Esophagus muscularis mucosa (tissue), 4 donors: ENCODE measurements at regions not wholly inside any gene's neighbourhood (a gene's known extent, or its start where the extent isn't known, plus 50 kb on each side); places are given as distances from the start of the nearest gene placed in this dataset.

ENCODE experiments used
- DNase-seq: peaks from one replicate; pipeline ENCODE4 v3.0.0-alpha.2; 2017; ENCODE audit errors: extremely low spot score
- H3K27ac ChIP-seq, 4 donors: fragments of 200-600 bp; sonication (generic); replicated peaks in 1 of 4; 1 replicate in 3 of 4; 2 replicates in 1 of 4; pipeline ENCODE4 v1.5.1; 2016 to 2019; ENCODE audit warnings: mild to moderate bottlenecking in 1 of 4
- H3K27me3 ChIP-seq, 4 donors: fragments of 200-600 bp; sonication (generic); one replicate each; pipeline versions ENCODE4 v1.5.1 to v1.6.0; 2016 to 2019
- H3K36me3 ChIP-seq, 4 donors: fragments of 200-600 bp; sonication (generic); one replicate each; pipeline ENCODE4 v1.5.1; 2016 to 2019
- H3K4me1 ChIP-seq, 4 donors: fragments of 200-600 bp; sonication (generic); one replicate each; pipeline ENCODE4 v1.5.1; 2016 to 2019
- H3K4me3 ChIP-seq, 4 donors: fragments of 200-600 bp; sonication (generic); 1 replicate in 2 of 4; 2 replicates in 2 of 4; pipeline ENCODE4 v1.5.1; 2016 to 2019; ENCODE audit warnings: mild to moderate bottlenecking in 4 of 4, moderate library complexity in 1 of 4
- H3K9me3 ChIP-seq, 4 donors: fragments of 200-600 bp; sonication (generic); 1 replicate in 3 of 4; 2 replicates in 1 of 4; pipeline ENCODE4 v1.5.1; 2016 to 2019
- CTCF ChIP-seq, 3 experiments: fragments of 200-600 bp in 2 of 3; fragments of 450-650 bp in 1 of 3; sonication (generic) in 2 of 3; IDR thresholded peaks; one replicate each; pipeline ENCODE4 v1.5.1; 2017 to 2019; ENCODE audit warnings: antibody characterized with exemption in 3 of 3, mild to moderate bottlenecking in 2 of 3, moderate library complexity in 1 of 3
- EP300 ChIP-seq: sonication (generic); formaldehyde crosslinking; IDR thresholded peaks from one replicate; pipeline ENCODE4 v1.6.1; 2017; ENCODE audit warnings: antibody characterized with exemption
- POLR2A ChIP-seq: fragments of 450-650 bp; IDR thresholded peaks from one replicate; pipeline ENCODE4 v1.6.1; 2017; ENCODE audit warnings: antibody characterized with exemption, moderate library complexity, mild to moderate bottlenecking, low read depth
- POLR2AphosphoS5 ChIP-seq, 2 donors: sonication (generic); formaldehyde crosslinking; IDR thresholded peaks; one replicate each; pipeline ENCODE4 v1.6.1; 2017; ENCODE audit warnings: antibody characterized with exemption in 2 of 2
- WGBS: methylation state at CpG from one replicate; pipeline ENCODE4 v1.1.5; 2018; 5-methylcytosine and 5-hydroxymethylcytosine counted together
- intact Hi-C: fragments of 100-400 bp; cut with DNase I; formaldehyde crosslinking; loops from one replicate; pipeline ENCODE4 v1.15.1; 2023

- H3K9me3 ChIP-seq = no peaks in the 10 kb centered on the region
- DNase-seq = no peak
- no peaks in the 10 kb centered on the region for H3K27me3 ChIP-seq
- H3K4me1 ChIP-seq = no peaks in the 10 kb centered on the region
- H3K27ac ChIP-seq = no peak overlapping the region
- no peak overlapping the region for H3K4me3 ChIP-seq
- no peaks in the 10 kb centered on the region for H3K36me3 ChIP-seq
- TF ChIP-seq POLR2AphosphoS5 (IDR thresholded peaks at IDR 0.05) (no peak), POLR2A (no peak), EP300 (no peak), CTCF (IDR thresholded peaks at IDR 0.05) (no peak)
- intact Hi-C loops = no loop called here
- WGBS = 87% methylated on average over 9 of the region's 9 CpGs
Observed at GRCh38 chr5:173733425-173733824, 117.0 kb upstream of the BOD1 start.

- H3K9me3 ChIP-seq = no peaks in the 10 kb centered on the region
- no peak overlapping the region for H3K4me3 ChIP-seq
- WGBS = 77% methylated on average over 9 of the region's 18 CpGs
Observed at GRCh38 chr5:173733831-173734501, 117.5 kb upstream of the BOD1 start.

GRCh38 chr5:173734716-173735115 lies 118.3 kb upstream of the BOD1 start:
- 79% methylated on average over 10 of the region's 10 CpGs for WGBS
- Histone ChIP-seq H3K27ac (no peak overlapping the region), H3K36me3 (no peaks in the 10 kb centered on the region), H3K4me1 (no peaks in the 10 kb centered on the region), H3K9me3 (no peaks in the 10 kb centered on the region), H3K27me3 (peaks cover 0 to 2% (median 0%) of the 10 kb centered on the region in 4 donors), H3K4me3 (no peak overlapping the region)
- intact Hi-C loops = no loop called here
- TF ChIP-seq EP300 = no peak
- no peak for TF ChIP-seq POLR2AphosphoS5 (IDR thresholded peaks at IDR 0.05)
- TF ChIP-seq POLR2A = no peak
- TF ChIP-seq CTCF (IDR thresholded peaks at IDR 0.05) = no peak
- no peak for DNase-seq

More at GRCh38 chr5:173733831-173734501, 117.5 kb upstream of the BOD1 start:
- no peak for DNase-seq
- no peaks in the 10 kb centered on the region for H3K4me1 ChIP-seq
- H3K27ac ChIP-seq = no peak overlapping the region
- no peaks in the 10 kb centered on the region for H3K27me3 ChIP-seq
- TF ChIP-seq CTCF (IDR thresholded peaks at IDR 0.05) (no peak), POLR2A (no peak), EP300 (no peak), POLR2AphosphoS5 (IDR thresholded peaks at IDR 0.05) (no peak)
- H3K36me3 ChIP-seq = no peaks in the 10 kb centered on the region
- intact Hi-C loops = no loop called here

- intact Hi-C loops = no loop called here
- Histone ChIP-seq H3K4me1 (no peaks in the 10 kb centered on the region), H3K27ac (no peak overlapping the region), H3K36me3 (no peaks in the 10 kb centered on the region), H3K4me3 (no peak overlapping the region), H3K27me3 (peaks cover 0 to 3% (median 0%) of the 10 kb centered on the region in 4 donors), H3K9me3 (no peaks in the 10 kb centered on the region)
- no peak for TF ChIP-seq POLR2AphosphoS5 (IDR thresholded peaks at IDR 0.05)
- TF ChIP-seq EP300 = no peak
- no peak for TF ChIP-seq POLR2A
- no peak for TF ChIP-seq CTCF (IDR thresholded peaks at IDR 0.05)
- 66% methylated on average over 8 of the region's 11 CpGs for WGBS
- DNase-seq = no peak
Observed at GRCh38 chr5:173735184-173735583, 118.7 kb upstream of the BOD1 start.

GRCh38 chr5:173735691-173736090 lies 119.2 kb upstream of the BOD1 start:
- H3K27me3 ChIP-seq = peaks cover 0 to 3% (median 0%) of the 10 kb centered on the region in 4 donors
- TF ChIP-seq CTCF (IDR thresholded peaks at IDR 0.05) (no peak), POLR2AphosphoS5 (IDR thresholded peaks at IDR 0.05) (no peak), EP300 (no peak), POLR2A (no peak)
- no peak overlapping the region for H3K4me3 ChIP-seq
- no peaks in the 10 kb centered on the region for H3K9me3 ChIP-seq
- 93% methylated on average over 5 of the region's 5 CpGs for WGBS
- H3K36me3 ChIP-seq = no peaks in the 10 kb centered on the region
- intact Hi-C loops = no loop called here
- no peaks in the 10 kb centered on the region for H3K4me1 ChIP-seq
- no peak for DNase-seq
- no peak overlapping the region for H3K27ac ChIP-seq
